NCI-H2081 treated with DMSO at 0.1 percent for 48 hours (cell line): ENCODE measurements at regions not wholly inside any gene's neighbourhood (a gene's known extent, or its start where the extent isn't known, plus 50 kb on each side); places are given as distances from the start of the nearest gene placed in this dataset.

Experiments
- DNase-seq: peaks from one replicate; lab custom pipeline; 2025; lab: John Stamatoyannopoulos, UW

GRCh38 chr2:120607506-120607905 lies 128.2 kb upstream of the GLI2 start:
- DNase-seq: no peak

- no peak for DNase-seq
Measured at GRCh38 chr2:120607996-120608395, 127.7 kb upstream of the GLI2 start.

DNA sequence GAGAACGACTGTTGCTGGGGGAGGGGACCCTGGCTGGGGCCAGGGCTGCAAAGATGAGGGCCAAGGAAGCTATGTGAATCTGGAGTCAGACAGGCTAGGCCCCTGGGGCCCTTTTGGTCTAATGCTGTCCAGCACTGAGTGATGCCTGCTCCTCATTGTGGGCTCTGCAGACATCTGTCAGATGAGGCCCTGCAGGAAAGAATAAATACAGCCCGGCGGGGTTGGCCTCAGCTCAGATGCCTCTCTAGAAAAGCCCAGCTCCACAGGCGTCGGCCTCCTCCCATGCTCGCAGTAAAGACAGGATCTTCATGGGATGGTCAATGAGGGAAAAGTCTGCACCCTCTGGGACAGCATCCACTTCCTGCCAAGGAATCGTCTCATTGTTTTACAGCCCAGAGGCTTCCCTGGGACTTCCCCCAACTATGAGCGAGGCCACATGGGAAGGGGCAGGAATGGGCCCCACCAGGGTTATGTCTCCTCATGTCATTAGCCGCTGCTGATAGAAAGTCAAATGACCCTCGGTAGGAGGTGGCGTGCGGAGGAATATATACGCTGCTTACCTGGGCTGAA lies 125.8 kb upstream of the GLI2 start:
- no peak for DNase-seq

GRCh38 chr2:120611016-120611415 lies 124.7 kb upstream of the GLI2 start:
- no peak for DNase-seq

DNA sequence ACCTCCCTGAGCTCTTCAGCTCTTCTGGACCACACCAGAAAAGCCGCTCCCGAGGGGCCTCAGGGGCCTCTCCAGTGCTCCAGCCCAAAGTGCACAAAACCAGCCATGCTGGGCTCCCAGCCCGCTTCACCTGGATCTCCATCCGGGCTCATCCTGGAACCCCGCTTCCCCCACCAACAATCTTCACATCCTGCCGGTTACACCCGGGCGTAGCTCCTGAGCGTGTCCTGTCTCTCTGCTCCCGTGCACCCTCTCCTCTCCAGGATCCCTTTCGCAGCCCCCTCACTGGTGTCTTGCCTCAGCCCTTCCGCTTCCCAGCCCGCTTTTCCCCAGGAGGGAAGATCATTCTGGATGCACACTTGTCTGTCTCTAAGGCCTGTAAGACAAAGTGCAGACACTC lies 123.7 kb upstream of the GLI2 start:
- DNase-seq: no peak

- DNase-seq: no peak
Measured at GRCh38 chr2:120612471-120612870, 123.2 kb upstream of the GLI2 start.

DNA sequence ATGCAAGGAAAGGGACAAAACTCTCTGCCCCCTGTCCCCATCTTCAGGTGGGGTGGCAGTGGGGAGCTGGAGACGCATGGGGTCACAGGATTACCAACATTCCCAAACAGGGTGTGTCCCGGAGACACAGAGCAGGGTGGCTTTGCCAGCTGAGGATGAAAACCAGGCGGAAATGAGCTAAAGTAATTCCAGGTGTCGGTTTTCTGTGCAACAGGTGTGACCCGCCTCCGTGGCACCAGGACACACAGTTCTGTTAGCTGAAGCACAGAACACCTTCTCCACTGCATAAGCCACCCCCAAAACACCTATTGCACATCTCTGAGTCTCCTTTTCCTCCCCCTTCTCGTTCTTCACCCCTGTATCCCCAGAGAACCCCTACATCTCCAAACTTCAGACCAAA lies 122.7 kb upstream of the GLI2 start:
- DNase-seq: no peak

DNA sequence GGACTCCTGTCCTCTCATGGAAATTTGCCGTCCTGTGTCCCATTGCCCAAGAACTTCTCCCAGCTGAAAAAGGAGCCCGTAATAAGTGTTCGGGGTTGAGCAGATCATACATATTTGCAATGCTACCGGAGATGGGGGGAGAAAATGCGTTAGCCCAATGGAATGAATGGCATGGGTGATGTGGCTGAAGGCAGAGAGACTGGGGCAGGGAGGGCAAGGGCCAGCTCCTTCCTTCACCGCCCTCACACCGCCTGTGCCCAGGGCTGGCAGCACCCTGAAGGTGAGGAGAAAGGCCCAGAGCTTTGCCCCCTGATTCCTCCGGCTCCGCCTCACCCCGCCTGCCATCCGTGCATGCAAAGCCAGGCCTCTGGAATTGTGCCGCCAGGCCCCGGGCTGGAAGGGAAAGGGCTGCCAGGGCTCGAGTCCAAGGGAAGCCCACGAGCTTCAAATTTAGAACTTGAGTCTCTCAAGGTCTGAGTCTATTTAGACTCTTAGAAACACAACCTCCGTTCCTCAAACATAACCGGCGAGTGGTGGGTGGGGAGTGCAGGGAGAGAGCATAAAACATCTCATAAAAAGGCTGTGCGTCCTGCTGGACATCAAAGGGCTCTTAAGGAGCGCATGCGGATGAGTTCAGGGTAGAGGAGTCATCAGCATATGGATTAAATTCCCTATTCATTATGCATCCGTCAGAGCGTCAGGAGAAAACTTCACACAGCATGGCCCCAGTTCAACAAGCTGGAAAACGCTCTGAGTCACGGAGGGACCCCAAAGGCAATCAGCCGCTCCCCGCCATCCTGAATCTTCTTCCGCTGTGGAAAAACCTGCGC lies 121.7 kb upstream of the GLI2 start:
- no peak for DNase-seq

- DNase-seq: no peak
Measured at GRCh38 chr2:120614901-120615300, 120.8 kb upstream of the GLI2 start.

GRCh38 chr2:120616261-120616660 lies 119.4 kb upstream of the GLI2 start:
- DNase-seq: no peak

DNA sequence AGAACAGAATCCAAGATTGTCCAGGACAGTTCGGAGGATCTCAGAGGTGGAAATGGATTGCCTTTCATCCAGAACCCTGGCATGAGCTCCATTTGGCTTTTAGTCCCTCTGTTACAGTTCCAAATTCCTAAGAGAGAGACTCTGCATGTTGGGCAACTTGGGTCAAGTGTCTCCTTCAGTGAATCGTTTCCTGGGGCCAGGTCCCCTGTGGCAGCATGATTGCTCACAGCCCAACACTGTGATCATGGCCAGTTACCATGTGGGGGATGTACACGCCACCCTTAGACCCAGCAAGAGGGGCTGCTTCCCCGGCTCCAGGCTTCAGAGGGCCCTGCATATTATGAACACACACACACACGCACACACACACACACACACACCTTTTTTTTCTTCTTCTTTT lies 118.6 kb upstream of the GLI2 start:
- no peak for DNase-seq

GRCh38 chr2:120618830-120619229 lies 116.8 kb upstream of the GLI2 start:
- no peak for DNase-seq

DNA sequence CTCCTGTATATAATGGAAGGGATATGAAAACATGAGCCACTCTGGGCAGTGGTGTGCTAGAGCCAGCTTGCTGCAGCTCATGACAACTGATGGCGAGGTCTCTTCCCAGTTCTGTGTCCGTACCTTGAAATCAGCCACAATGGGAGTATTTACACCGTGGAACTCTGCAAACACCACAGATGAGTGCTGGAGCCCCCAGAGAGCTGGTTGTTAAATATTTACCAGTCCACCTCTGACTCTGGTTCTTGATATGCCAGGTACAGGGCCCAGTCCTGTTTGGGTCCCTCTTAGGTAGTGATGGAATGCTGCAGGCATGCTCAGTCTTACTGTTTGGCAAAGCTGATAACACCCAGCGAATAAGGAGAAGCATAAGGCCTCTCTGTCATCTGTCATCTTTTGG lies 116.1 kb upstream of the GLI2 start:
- no peak for DNase-seq

DNA sequence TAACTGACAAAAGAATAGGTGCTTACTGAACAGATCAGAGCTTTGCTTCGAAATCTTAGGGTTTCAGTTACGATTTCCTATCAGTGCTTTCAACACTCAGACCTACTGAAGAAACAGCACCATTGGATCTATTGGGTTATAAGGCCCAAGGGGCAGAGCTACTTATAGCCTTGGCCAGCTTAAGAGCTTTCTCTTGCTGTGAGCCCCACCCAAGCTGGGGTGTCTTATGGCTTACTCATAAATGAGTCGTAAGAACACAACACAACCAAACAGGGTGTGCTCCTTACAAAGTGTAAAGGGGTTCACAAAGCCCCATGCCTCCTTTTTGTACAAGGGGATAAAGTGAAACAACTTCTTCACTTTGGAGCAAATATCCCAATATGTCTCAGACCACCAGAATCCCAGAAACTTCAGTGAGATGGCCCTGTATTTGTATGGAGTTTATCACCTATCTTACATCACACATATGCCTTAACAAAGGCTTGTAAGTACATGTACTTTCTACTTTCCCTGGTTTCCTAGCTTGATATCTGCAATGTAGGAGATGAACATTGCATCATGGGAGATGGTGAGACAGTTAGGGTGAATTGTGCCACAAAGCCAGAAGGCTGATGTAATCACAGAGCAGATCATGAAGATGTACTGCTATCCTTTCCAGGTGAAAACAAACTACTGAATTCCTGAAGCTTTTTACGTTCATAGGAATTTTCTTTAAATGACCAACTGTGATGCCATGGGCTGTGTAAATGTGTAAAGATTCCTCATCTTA lies 115.5 kb upstream of the GLI2 start:
- no peak for DNase-seq

- DNase-seq: no peak
Measured at GRCh38 chr2:120622159-120622869, 113.4 kb upstream of the GLI2 start.

DNA sequence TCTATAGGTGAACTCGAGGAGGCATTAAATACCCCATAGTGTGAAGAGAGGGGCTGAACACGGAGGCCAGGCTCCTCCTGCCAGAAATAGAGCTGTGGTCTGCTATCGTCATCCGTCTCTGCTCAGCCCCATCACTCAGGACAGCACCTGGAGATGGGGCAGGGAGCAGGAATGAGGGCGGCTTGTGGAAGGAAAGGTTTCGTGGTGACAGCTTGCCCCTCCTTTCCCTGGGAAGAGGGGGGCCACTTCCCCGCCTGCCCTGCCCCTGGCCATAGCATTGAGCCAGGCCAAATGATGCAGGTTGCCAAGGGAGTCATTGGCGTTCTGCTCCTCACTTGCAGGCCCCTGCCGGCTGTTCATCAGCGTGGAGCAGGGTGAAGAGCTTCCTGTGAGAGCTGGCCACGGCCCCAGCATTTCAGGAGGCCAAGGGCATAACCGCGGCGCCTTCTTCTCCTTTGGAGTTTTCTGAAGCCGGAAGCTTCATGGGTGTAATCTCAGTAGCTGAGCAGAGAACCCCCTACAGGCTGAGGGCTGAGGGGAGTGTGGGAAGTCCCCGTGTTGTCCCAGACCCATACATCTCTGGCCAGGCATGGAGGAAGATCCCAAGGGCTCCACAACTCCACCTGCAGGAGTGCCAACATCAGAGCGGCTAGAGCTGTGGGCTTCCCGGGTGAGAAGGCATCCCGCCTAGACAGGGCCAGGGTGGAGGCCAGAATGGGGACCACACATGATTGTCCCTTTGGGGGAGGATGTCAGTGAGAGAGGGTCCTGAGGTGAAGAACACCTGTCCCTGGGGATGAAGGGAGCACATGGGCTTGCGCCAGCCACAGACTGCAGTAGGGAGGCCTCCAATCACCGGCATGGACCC lies 112.5 kb upstream of the GLI2 start:
- no peak for DNase-seq

GRCh38 chr2:120624061-120624737 lies 111.5 kb upstream of the GLI2 start:
- DNase-seq: no peak

DNA sequence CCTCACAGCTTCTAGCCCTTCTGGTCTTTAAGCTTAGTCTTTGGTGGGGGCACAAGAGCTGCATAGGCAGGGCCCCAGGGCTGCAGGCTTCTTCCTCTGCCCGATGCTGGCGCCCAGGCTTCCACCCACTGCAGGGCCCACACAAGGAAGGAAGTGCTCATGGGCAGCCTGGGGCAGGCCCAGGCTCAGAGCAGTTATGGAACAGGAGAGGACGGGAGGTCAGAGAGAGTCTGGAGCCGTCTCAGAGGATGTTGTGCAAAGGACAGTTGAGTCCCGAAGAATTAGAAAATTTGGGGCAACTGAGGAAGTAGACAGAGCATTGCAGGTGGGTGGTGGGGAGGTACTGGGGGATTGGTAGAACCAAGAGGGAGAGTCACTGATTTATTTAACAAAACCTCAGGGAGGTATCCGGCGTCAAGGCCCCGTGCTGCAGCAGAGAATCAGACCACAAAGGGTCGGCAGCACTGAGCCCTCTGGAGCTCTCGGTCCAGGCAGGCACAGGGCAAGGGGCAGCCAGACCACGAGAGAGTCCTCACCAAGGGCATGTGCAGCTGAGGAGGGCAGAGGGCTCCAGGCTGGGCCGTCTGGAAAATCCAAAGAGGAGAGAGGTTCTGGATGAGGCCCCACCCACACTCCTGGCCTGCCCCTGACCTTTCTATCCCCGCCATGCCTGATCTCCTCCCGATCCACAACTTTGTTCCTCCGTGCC lies 110.8 kb upstream of the GLI2 start:
- no peak for DNase-seq

- DNase-seq: peak; percentile 79
Measured at GRCh38 chr2:120625865-120626560, 109.7 kb upstream of the GLI2 start.

- no peak for DNase-seq
Measured at GRCh38 chr2:120626566-120626965, 109.1 kb upstream of the GLI2 start.
